ENCODE measurements at regions not wholly inside any gene's neighbourhood (a gene's known extent, or its start where the extent isn't known, plus 50 kb on each side); places are given as distances from the start of the nearest gene placed in this dataset.

- no peak for ATAC-seq
- Histone ChIP-seq H3K36me3 (replicated peaks in 1 of 2; ENCODE audit: control insufficient read depth in 1 of 2, insufficient read depth in 2 of 2, low read length in 2 of 2) (no peaks in the 10 kb centered on the region), H3K27ac (ENCODE audit: extremely low read length, insufficient read depth, low read length) (no peak overlapping the region), H3K4me1 (ENCODE audit: insufficient read depth, low read length) (no peaks in the 10 kb centered on the region), H3K4me3 (replicated peaks in 1 of 3; ENCODE audit: insufficient read depth in 1 of 3, low read depth in 2 of 3, low read length in 3 of 3) (no peak overlapping the region), H2AFZ (ENCODE audit: low read length) (no peak overlapping the region), H3K79me2 (ENCODE audit: insufficient read depth, low read length) (no peaks in the 10 kb centered on the region), H3K27me3 (ENCODE audit: control insufficient read depth in 1 of 2, insufficient read depth in 2 of 2, low read length in 2 of 2) (peaks cover 0 to 2% of the 10 kb centered on the region in 2 experiments; a peak in 3 of 5 replicates), H3K4me2 (ENCODE audit: low read depth, low read length) (no peak overlapping the region), H3K9ac (ENCODE audit: insufficient read depth, low read depth, low read length) (no peak overlapping the region), H3K9me3 (ENCODE audit: low read length) (no peaks in the 10 kb centered on the region), H4K20me1 (ENCODE audit: insufficient read depth, low read length) (no peaks in the 10 kb centered on the region)
- POLR2A ChIA-PET: no interaction called here
- 34% methylated on average over 10 of the region's 10 CpGs for WGBS (ENCODE audit: low lambda C conversion rate)
- no TSS peak for BruUV-seq (replicated peaks)
- CTCF ChIA-PET (ENCODE audit: low intra/inter-chr PET ratio, low total read pairs): no interaction called here
- no peak for FAIRE-seq
- intact Hi-C loops (cut with micrococcal nuclease; ENCODE audit: unreplicated experiment) (no loop called here), in situ Hi-C loops (cut with HindIII; ENCODE audit: extremely low pct_ligation_motif_present, low pct_unique_long_range_greater_than_20kb) (no loop called here)
- TF ChIP-seq ZNF121 (CRISPR knock-in tag; IDR thresholded peaks at IDR 0.05) (no peak), PBX3 (CRISPR knock-in tag; IDR thresholded peaks at IDR 0.05; ENCODE audit: borderline replicate concordance) (no peak), ZNF878 (CRISPR knock-in tag; IDR thresholded peaks at IDR 0.05) (no peak), ZFYVE20 (CRISPR knock-in tag; IDR thresholded peaks at IDR 0.05; ENCODE audit: borderline replicate concordance, low read depth) (no peak)
- DNase-seq (ENCODE audit: low spot score): no peak
Observed at GRCh38 chr2:237035781-237036475, 49.8 kb upstream of the COPS8 start.

Small RNAs in the stretch of these regions (small RNA-seq; reads per million reads assigned to genes)
- gene RNU6-1051P (ENCODE audit: insufficient read depth in 2 of 3, insufficient read length in 3 of 3, low read depth in 2 of 3, low replicate concordance in 1 of 3): 0 reads per million in 3 experiments

Data from HepG2 (cell line).